AG10803 (cell line): ENCODE measurements at regions not wholly inside any gene's neighbourhood (a gene's known extent, or its start where the extent isn't known, plus 50 kb on each side); places are given as distances from the start of the nearest gene placed in this dataset.

Experiments
- DNase-seq: peaks from one replicate; pipeline ENCODE4 v3.0.0; 2010; ENCODE audit warnings: low read depth
- H3K4me3 ChIP-seq: 2 replicates; pipeline ENCODE4 v1.5.1; 2011; ENCODE audit warnings: mild to moderate bottlenecking, low read length, control low read depth
- TF ChIP-seq, protein P1 (sequence below): conservative IDR thresholded peaks from 2 replicates; pipeline ENCODE4 v1.5.1; 2011; ENCODE audit warnings: mild to moderate bottlenecking, low read length, control low read depth, inconsistent platforms

- H3K4me3 ChIP-seq: no peak overlapping the region
- DNase-seq: no peak
- TF ChIP-seq, protein P1, sequence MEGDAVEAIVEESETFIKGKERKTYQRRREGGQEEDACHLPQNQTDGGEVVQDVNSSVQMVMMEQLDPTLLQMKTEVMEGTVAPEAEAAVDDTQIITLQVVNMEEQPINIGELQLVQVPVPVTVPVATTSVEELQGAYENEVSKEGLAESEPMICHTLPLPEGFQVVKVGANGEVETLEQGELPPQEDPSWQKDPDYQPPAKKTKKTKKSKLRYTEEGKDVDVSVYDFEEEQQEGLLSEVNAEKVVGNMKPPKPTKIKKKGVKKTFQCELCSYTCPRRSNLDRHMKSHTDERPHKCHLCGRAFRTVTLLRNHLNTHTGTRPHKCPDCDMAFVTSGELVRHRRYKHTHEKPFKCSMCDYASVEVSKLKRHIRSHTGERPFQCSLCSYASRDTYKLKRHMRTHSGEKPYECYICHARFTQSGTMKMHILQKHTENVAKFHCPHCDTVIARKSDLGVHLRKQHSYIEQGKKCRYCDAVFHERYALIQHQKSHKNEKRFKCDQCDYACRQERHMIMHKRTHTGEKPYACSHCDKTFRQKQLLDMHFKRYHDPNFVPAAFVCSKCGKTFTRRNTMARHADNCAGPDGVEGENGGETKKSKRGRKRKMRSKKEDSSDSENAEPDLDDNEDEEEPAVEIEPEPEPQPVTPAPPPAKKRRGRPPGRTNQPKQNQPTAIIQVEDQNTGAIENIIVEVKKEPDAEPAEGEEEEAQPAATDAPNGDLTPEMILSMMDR: no peak
Observed at GRCh38 chr13:48857576-48857975, 118.1 kb upstream of the FNDC3A start.

DNA sequence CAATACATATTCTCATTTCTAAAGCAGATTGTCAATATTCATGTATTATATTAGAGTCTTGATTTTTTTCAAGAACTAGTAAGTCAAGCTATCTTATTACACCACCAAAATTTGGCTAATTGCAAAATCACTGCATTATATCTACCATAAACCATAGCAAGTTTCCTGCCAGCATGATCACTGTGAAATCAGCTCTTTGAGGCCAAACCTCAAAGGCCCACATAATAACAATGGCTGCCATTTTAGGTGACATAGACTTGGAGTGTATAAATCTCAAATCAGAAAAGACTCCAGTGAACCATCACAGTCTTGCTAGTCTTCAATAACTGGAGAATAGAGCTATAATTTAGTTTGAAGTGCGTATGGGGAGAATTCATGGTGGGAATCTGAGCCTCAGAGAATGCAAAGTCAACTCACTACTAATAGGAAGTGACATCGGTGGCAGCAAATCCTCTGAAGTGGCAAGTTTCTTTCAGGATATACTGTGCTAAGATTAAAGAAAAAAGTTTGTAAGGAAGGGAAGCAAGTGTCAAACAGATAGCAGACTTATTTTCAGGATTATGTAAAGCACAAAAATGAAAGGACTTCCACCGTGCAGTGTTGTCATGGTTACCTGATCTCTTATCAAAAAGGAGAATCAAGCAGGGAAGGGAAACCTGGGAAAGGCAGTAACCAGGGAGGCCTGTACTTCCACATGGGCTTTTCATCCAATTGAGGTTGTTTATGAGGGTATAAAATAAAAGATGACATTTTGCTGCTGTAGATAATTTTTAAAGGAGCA is 117.4 kb upstream of the FNDC3A start:
- TF ChIP-seq, protein P1: no peak
- no peak for DNase-seq

DNA sequence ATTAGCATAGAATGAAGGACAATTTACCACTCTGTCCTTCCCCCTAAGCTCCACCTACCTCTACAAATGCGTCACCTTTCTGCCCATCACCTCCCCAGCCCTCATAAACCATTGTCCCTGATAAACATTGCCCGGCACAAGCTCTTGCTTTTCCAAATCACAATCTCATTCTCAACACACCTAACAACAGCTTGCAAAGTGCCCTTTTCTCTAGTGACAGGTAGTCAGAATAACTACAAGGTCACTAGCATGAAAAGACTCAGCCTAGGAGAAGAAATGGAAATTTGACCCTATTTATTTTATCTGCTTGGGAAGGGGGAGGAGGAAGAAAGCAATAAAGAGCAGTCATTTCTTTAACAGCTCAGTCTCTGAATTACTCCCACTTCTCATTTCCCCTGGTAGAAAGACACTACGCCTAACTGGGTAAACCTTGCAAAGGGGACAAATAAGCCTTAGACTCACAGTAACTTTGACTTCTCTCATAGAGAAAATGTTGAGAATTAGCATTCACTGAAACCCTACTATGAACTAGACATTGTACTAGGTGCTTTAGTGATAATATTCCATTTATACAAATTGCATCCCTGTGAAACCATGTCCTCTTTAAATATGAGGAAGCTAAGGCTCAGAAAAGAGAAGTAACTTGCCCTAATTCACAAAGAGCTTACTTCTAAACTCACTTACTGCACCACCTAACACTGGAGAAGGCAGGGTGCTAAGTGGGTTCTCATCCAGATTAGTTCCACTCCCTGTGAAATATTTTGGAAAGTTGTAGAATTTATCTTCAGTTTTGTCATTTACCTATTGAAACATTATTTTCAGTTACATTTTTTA is 116.2 kb upstream of the FNDC3A start:
- DNase-seq: no peak
- no peak overlapping the region for H3K4me3 ChIP-seq
- TF ChIP-seq, protein P1: no peak

More for the DNA sequence above, 117.4 kb upstream of the FNDC3A start:
- no peak overlapping the region for H3K4me3 ChIP-seq

DNA sequence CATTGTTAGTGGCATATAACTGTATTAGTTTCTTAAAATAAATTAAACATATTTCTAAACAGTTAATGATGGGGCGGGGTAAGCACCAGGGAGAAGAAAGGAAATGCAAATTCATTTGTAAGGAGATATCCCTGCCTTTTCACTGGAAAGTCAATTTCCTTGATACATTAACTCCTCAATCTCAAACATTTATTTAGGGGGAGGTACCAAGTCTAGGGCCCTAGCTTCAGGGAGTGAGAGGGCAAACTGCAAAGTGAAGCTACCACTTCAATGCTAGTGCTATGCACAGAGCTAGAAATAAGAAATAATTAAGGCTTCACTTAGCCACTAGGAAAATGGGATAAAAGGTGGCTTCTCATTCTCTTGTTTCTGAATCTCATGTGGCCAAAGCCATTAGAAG is 115.3 kb upstream of the FNDC3A start:
- H3K4me3 ChIP-seq: no peak overlapping the region
- TF ChIP-seq, protein P1: no peak
- no peak for DNase-seq

- no peak overlapping the region for H3K4me3 ChIP-seq
- no peak for DNase-seq
- TF ChIP-seq, protein P1: no peak
Observed at GRCh38 chr13:48862572-48862971, 113.1 kb upstream of the FNDC3A start.

- no peak for DNase-seq
- no peak overlapping the region for H3K4me3 ChIP-seq
- TF ChIP-seq, protein P1: no peak
Observed at GRCh38 chr13:48864100-48864499, 111.6 kb upstream of the FNDC3A start.
